ENCODE measurements at regions not wholly inside any gene's neighbourhood (a gene's known extent, or its start where the extent isn't known, plus 50 kb on each side); places are given as distances from the start of the nearest gene placed in this dataset.
"Not testable (repeated sequence)": the region's sequence is repeated elsewhere in the genome, so short reads cannot be mapped to it uniquely, and the experiment has no call there.

DNA sequence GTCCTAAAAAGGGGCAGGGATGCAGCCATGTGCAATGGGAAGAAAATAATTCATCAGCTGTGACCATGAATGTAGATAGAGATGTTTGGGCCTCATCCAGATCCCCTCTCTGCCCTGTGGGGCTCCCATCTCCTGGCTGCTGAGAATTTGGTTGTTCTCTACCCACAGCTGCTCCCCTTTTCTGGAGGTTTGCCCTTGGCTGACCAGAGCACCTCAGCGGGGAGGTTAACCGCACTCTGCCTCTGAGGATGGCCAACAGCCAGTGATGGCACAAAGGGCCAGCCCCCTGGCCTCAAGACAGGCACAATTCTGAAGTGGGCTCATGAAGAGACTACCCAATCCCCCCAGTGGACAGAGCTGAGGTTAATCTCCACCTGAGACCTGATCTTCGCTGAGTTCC lies 61.5 kb upstream of the SERP2 start:
- DNase-seq, result no peak

DNA sequence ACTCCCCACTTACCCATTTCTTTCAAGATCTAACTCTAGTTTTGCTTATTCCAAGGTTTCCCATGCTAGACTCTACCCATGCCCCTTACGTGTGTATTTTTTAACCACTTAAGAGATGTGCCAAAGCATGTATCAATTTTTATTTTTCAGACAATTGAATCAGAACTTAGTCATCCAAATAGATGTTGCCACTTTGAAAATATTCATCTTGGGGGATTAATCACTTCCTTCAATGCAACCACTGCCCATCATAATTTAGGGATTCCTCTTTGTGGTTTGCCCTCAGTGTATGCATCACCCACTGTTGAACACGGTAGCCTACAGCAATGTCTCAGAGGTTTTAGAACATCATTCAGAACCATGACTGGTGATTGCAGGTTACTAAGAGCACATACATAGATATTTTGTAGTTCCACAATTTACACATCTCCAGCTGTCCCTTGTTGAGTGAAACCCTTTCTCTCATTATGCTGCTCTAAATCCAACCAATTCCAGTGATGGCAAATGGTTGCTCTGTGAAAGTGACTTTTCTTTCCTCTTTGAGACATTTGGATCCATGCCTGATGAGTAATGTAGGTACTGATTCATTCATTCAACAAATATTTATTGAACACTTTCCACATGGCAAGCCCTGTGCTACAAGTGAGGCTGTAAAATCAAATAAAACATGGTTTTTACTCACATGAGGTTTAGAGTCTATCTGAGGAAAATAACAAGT lies 60.6 kb upstream of the SERP2 start:
- DNase-seq, result no peak

DNA sequence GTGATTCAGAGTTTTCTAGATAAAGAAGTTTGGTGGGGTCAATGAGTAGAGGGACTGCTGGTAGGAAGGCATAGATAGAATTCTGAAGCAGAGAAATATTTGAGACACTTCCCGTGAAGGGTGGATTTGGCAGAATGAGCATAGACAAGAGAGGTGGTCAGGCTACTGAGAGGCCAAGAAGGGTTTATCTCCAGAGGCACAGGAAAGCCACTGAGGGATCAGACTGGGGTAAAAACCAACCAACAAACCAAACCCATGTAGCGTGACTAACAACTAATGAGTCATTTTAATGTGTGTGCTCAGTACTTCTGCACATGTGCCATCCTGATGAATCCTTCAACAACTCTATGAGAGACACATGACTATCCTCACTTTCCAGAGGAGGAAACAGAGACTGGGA lies 60.0 kb upstream of the SERP2 start:
- no peak for DNase-seq

DNA sequence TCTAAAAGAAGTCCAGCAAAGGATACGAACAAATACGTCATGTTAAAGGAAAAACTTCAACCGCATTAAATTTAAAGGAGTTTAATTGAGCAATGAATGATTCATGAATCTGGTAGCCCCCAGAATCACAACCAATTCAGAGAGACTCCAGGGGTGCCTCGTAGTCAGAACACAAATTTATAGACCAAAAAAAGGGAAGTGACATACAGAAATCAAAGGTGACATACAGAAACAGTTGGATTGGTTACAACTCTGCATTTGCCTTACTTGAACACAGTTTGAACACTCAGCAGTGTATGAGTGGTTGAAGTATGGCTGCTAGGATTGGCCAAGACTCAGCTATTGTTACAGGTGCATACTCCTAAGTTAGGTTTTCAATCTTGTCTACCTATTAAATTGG lies 59.5 kb upstream of the SERP2 start:
- not testable (repeated sequence) for DNase-seq

GRCh38 chr13:44317752-44318151 lies 55.9 kb upstream of the SERP2 start:
- no peak for DNase-seq

DNA sequence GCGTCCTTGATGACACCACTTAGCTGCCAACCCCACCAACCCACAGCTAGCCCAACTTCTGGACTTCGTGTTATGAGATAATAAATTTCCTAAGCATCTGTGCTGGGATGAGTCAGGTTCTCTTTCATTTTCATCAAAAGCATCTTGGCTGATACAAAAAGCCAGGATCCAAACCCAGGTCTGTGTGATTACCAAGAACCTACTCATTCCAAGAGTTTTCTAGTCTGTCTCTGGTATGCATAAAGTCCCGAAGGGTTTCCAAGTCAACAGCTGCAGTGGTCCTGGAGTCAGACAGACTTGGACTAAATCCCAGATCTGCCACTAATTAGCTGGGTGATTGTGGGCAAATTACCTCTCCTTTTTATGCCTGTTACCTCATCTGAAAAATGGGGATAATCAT lies 55.5 kb upstream of the SERP2 start:
- DNase-seq, result no peak

- DNase-seq, result no peak
Measured at GRCh38 chr13:44320611-44321010, 53.0 kb upstream of the SERP2 start.

GRCh38 chr13:44321961-44322360 lies 51.7 kb upstream of the SERP2 start:
- DNase-seq, result no peak

GRCh38 chr13:44322928-44323327 lies 50.7 kb upstream of the SERP2 start:
- no peak for DNase-seq

GRCh38 chr13:44323754-44324153 lies 49.9 kb upstream of the SERP2 start:
- no peak for DNase-seq
